Common myeloid progenitor, CD34-positive (primary cell): ENCODE measurements at regions not wholly inside any gene's neighbourhood (a gene's known extent, or its start where the extent isn't known, plus 50 kb on each side); places are given as distances from the start of the nearest gene placed in this dataset.
A peak's percentile ranks its signal among the peaks of the same experiment; 100 is the strongest.

Experiments
- CTCF ChIA-PET: fragments of 350-600 bp; sonication (Branson Sonifier 250); formaldehyde crosslinking; loops from one replicate; lab custom pipeline; 2021; ENCODE audit warnings: antibody characterized with exemption; lab: Charles Lee
- POLR2A ChIA-PET: fragments of 350-600 bp; sonication (Branson Sonifier 250); formaldehyde crosslinking; loops from one replicate; lab custom pipeline; 2021; ENCODE audit warnings: antibody characterized with exemption; lab: Charles Lee
- DNase-seq, 3 donors: peaks; one replicate each; pipeline versions ENCODE4 v3.0.0 to v3.0.0-alpha.2; 2013
- H3K27ac ChIP-seq, 2 experiments: 1 replicate in 1 of 2; 2 replicates in 1 of 2; pipeline ENCODE4 v1.7.0; 2013; ENCODE audit warnings: inconsistent platforms in 2 of 2, low read length in 2 of 2, mild to moderate bottlenecking in 2 of 2, low read depth in 1 of 2, moderate library complexity in 1 of 2; ENCODE audit not compliant: severe bottlenecking in 2 of 2, insufficient read depth in 1 of 2, poor library complexity in 1 of 2
- H3K27me3 ChIP-seq, 5 experiments: replicated peaks in 2 of 5; 1 replicate in 3 of 5; 2 replicates in 2 of 5; pipeline versions ENCODE4 v1.6.1 to v1.7.0; 2013; ENCODE audit warnings: low read length in 4 of 5, mild to moderate bottlenecking in 2 of 5, moderate library complexity in 2 of 5, inconsistent platforms in 1 of 5; ENCODE audit not compliant: insufficient read depth in 5 of 5, control insufficient read depth in 4 of 5
- H3K36me3 ChIP-seq, 4 experiments: 1 replicate in 2 of 4; 2 replicates in 2 of 4; pipeline versions ENCODE4 v1.6.1 to v1.7.0; 2013; ENCODE audit warnings: low read length in 3 of 4, control low read depth in 1 of 4, mild to moderate bottlenecking in 1 of 4; ENCODE audit not compliant: control insufficient read depth in 4 of 4, insufficient read depth in 4 of 4
- H3K4me1 ChIP-seq, 4 experiments: 1 replicate in 3 of 4; 2 replicates in 1 of 4; pipeline versions ENCODE4 v1.6.1 to v1.7.1; 2013; ENCODE audit warnings: low read length in 3 of 4, mild to moderate bottlenecking in 3 of 4, control low read depth in 1 of 4, inconsistent platforms in 1 of 4, moderate library complexity in 1 of 4; ENCODE audit not compliant: control insufficient read depth in 4 of 4, insufficient read depth in 4 of 4; ENCODE audit errors: control extremely low read depth in 1 of 4
- H3K4me3 ChIP-seq, 7 experiments: 1 replicate in 4 of 7; 2 replicates in 3 of 7; pipeline versions ENCODE4 v1.5.1 to v1.7.0; 2013; ENCODE audit warnings: mild to moderate bottlenecking in 7 of 7, low read length in 6 of 7, moderate library complexity in 6 of 7, inconsistent platforms in 2 of 7, low read depth in 2 of 7, control low read depth in 1 of 7; ENCODE audit not compliant: insufficient read depth in 4 of 7, control insufficient read depth in 1 of 7; ENCODE audit errors: extremely low read depth in 1 of 7
- H3K9me3 ChIP-seq, 5 experiments: 1 replicate in 4 of 5; 2 replicates in 1 of 5; pipeline versions ENCODE4 v1.6.1 to v1.7.1; 2013; ENCODE audit warnings: low read length in 4 of 5, mild to moderate bottlenecking in 2 of 5, inconsistent platforms in 1 of 5, low read depth in 1 of 5, moderate library complexity in 1 of 5; ENCODE audit not compliant: control insufficient read depth in 4 of 5, insufficient read depth in 2 of 5; ENCODE audit errors: control extremely low read depth in 1 of 5
- WGBS: methylation state at CpG from one replicate; pipeline ENCODE4 v1.1.5; 2013; ENCODE audit not compliant: insufficient coverage; 5-methylcytosine and 5-hydroxymethylcytosine counted together

DNA sequence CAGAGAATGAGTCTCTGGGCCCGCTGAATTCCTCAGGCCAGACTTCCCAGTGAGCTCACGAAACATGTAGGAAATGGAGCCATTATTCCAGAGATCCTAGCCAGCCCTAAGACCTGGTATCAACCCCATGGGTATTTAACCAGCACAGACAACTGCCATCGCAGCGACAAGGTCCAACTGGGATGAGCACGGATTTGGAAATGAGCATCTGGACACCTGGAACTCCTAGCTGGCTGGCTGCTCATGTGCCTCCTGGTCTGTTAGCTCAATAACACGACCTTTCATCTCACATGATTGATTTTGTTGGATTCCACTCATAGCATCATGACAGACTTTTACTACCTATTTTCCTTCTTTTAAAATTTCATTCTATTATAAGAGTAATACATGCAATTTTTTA is 51.0 kb downstream of the POU3F3 start:
- CTCF ChIA-PET, result no interaction called here
- no peaks in the 10 kb centered on the region for H3K36me3 ChIP-seq
- no peak for DNase-seq
- WGBS, result 97% methylated on average over 5 of the region's 6 CpGs
- H3K4me3 ChIP-seq, result no peak overlapping the region
- peaks cover 0 to 20% (median 0%) of the 10 kb centered on the region in 5 experiments for H3K27me3 ChIP-seq
- POLR2A ChIA-PET, result no interaction called here
- H3K4me1 ChIP-seq, result no peaks in the 10 kb centered on the region
- H3K27ac ChIP-seq, result no peak overlapping the region
- H3K9me3 ChIP-seq, result no peaks in the 10 kb centered on the region

DNA sequence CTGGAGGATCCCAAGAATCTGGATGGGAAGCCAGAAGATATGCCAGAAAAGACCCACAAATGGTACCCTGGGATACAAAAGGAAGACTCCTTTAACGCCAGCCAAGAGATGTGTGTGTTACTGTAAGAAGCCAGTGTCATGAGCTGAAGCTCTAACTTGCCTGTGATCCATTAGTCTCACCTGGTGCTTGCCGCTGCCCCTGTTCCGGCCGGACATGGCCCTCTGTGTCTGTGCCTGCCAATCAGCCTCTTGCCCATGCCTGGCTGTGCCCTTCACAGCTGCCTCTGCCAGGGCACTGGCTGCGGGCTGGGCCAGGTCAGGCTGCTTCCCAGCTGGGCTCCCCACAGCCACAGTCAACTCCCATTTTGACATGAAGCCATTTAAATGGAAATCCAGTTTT is 55.4 kb downstream of the POU3F3 start:
- no peak overlapping the region for H3K27ac ChIP-seq
- no peaks in the 10 kb centered on the region for H3K9me3 ChIP-seq
- DNase-seq, result no peak
- 98% methylated on average over 5 of the region's 5 CpGs for WGBS
- ChIA-PET POLR2A (no interaction called here), CTCF (no interaction called here)
- H3K4me1 ChIP-seq, result no peaks in the 10 kb centered on the region
- no peaks in the 10 kb centered on the region for H3K36me3 ChIP-seq
- no peak overlapping the region for H3K4me3 ChIP-seq
- H3K27me3 ChIP-seq, result peaks cover 0 to 11% (median 2%) of the 10 kb centered on the region in 5 experiments

DNA sequence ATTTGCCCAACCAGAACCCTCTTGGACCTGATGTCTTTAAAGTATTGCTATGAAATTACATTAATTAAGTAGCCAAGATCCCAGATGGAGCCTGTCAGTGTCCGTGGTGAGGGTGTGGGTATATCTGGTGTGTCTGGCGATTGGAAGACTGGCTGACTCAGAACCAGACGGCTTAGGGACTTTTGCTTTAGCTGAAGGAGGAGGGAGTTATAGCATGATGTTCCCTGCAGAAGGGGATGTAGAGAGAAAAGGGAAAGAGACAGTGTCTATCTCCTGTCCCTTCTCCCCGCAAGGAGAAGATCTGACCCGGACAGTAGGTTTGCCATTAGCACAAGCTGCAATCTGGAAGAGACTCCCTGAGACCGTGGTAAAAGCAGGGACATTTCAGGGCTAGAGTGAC is 60.6 kb downstream of the POU3F3 start:
- peaks cover 0 to 2% (median 0%) of the 10 kb centered on the region in 5 experiments for H3K27me3 ChIP-seq
- 88% methylated on average over 6 of the region's 6 CpGs for WGBS
- DNase-seq, result no peak
- H3K9me3 ChIP-seq, result no peaks in the 10 kb centered on the region
- CTCF ChIA-PET, result no interaction called here
- H3K27ac ChIP-seq, result no peak overlapping the region
- H3K4me1 ChIP-seq, result no peaks in the 10 kb centered on the region
- POLR2A ChIA-PET, result no interaction called here
- H3K36me3 ChIP-seq, result no peaks in the 10 kb centered on the region
- no peak overlapping the region for H3K4me3 ChIP-seq

DNA sequence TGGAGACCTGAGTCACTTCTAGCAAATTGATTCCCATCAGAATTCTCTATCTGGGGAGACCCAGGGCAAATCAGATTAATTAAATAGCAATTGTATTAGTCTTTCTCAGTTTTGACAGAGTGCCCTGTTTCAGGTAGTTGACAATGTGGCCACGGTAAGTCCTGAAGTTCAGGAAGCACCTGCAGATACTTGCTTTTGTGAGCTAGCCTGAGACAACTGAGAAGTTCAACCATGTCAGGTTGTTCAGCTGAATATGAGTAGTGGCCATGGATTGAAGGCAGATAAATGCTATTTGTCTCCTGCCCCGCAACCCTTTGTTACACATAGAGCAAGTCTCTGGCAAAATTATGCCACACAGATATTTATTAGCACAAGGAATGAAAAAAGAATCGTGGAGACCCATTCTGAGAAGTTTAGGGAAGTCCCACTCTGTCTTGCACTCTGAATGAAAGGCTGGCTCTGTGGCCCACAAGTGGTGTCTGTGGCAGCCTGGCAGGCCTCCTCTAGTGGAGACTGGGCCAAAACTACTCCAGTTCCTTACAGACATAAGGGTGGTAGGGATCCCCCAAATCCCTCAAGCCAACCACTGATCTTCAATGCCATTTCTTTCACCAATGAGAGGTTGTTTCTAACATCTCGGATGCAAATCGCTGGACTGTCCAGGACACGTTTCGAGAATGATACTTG is 61.3 kb downstream of the POU3F3 start:
- WGBS, result 71% methylated on average over 5 of the region's 7 CpGs
- no peak overlapping the region for H3K27ac ChIP-seq
- peaks cover 0 to 2% (median 0%) of the 10 kb centered on the region in 5 experiments for H3K27me3 ChIP-seq
- peak in 1 of 3 donors; percentile 13 for DNase-seq
- ChIA-PET POLR2A (no interaction called here), CTCF (no interaction called here)
- no peaks in the 10 kb centered on the region for H3K36me3 ChIP-seq
- no peaks in the 10 kb centered on the region for H3K9me3 ChIP-seq
- no peaks in the 10 kb centered on the region for H3K4me1 ChIP-seq
- no peak overlapping the region for H3K4me3 ChIP-seq

DNA sequence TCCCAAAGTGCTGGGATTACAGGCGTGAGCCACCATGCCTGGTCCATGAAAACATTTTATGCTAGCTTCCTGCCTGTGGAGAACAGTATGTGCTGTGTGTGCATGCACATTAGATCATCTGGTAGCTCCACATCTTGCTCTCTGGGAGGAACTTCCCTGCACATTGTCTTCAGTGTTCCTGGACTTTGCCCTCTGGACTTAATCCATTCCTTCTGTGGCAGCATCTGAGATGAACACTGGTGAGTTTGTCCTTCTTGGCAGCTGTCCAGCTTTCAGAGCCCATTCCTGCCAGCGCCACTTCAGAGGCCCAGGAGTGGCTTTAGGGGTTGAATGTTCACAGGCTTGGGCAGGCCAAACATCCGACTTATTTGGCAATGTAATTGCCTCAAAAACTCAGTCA is 65.2 kb downstream of the POU3F3 start:
- ChIA-PET CTCF (no interaction called here), POLR2A (no interaction called here)
- Histone ChIP-seq H3K4me1 (no peaks in the 10 kb centered on the region), H3K27ac (no peak overlapping the region), H3K9me3 (peaks cover 0 to 8% (median 0%) of the 10 kb centered on the region in 5 experiments), H3K27me3 (no peaks in the 10 kb centered on the region), H3K36me3 (no peaks in the 10 kb centered on the region), H3K4me3 (no peak overlapping the region)
- DNase-seq, result no peak
- 100% methylated on average over 3 of the region's 3 CpGs for WGBS

DNA sequence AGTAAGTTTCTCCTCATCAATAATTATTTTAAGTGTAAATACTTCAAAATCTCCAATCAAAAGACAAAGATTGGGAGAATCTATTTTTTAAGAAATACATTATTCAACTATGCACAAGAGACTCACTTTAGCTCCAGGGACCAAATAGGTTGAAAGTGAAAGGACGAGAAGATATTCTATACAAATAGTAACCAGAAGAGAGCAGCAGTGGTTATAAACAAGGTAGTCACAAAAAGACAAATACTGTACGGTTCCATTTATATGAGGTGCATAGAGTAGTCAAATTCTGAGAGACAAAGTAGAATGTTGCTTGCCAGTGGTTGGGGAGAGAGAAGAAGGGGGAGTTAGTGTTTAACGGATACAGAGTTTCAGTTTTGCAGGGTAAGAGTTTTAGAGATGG is 69.8 kb downstream of the POU3F3 start:
- WGBS, result 33% methylated on average over 1 of the region's 3 CpGs
- no peak overlapping the region for H3K4me3 ChIP-seq
- H3K27me3 ChIP-seq, result no peaks in the 10 kb centered on the region
- peaks cover 0 to 8% (median 0%) of the 10 kb centered on the region in 5 experiments for H3K9me3 ChIP-seq
- no peak for DNase-seq
- no peak overlapping the region for H3K27ac ChIP-seq
- ChIA-PET CTCF (no interaction called here), POLR2A (no interaction called here)
- no peaks in the 10 kb centered on the region for H3K4me1 ChIP-seq
- H3K36me3 ChIP-seq, result no peaks in the 10 kb centered on the region

DNA sequence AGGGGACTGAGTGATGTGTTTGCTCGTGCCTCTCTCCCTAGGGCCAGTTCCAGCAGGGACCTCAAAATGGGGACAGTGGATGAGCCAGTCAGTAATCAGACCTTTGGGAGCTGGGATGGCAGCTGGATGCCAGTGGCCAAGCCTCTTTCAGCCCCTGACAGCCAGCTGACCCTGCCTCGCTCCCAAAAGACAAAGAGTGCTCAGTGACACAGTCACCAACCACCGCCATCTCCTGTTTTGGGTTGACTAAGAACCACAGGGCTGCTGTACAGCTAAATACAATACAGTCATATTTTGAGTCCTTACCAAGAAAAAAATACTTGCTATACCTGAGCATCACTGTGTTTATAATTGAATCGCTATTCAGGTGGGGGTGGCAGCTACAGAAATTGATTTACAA is 75.7 kb downstream of the POU3F3 start:
- WGBS, result 97% methylated on average over 3 of the region's 4 CpGs
- H3K36me3 ChIP-seq, result no peaks in the 10 kb centered on the region
- ChIA-PET CTCF (no interaction called here), POLR2A (no interaction called here)
- no peak overlapping the region for H3K4me3 ChIP-seq
- no peak overlapping the region for H3K27ac ChIP-seq
- H3K4me1 ChIP-seq, result no peaks in the 10 kb centered on the region
- H3K9me3 ChIP-seq, result no peaks in the 10 kb centered on the region
- peaks cover 0 to 3% (median 2%) of the 10 kb centered on the region in 5 experiments for H3K27me3 ChIP-seq
- DNase-seq, result no peak
